Activated CD8-positive, alpha-beta memory T cell treated with anti-CD3 and anti-CD28 coated beads for 36 hours (primary cell): ENCODE measurements at regions not wholly inside any gene's neighbourhood (a gene's known extent, or its start where the extent isn't known, plus 50 kb on each side); places are given as distances from the start of the nearest gene placed in this dataset.
"Not testable (repeated sequence)": the region's sequence is repeated elsewhere in the genome, so short reads cannot be mapped to it uniquely, and the experiment has no call there.

Source experiments
- CTCF ChIA-PET: fragments of 350-600 bp; sonication (Branson Sonifier 250); formaldehyde crosslinking; loops from one replicate; lab custom pipeline; 2021; ENCODE audit warnings: antibody characterized with exemption; lab: Charles Lee
- POLR2A ChIA-PET: fragments of 350-600 bp; sonication (Branson Sonifier 250); formaldehyde crosslinking; loops from one replicate; lab custom pipeline; 2021; ENCODE audit warnings: antibody characterized with exemption; lab: Charles Lee

GRCh38 chr13:90305796-90306195 lies 1041.7 kb upstream of the MIR17HG start:
- POLR2A ChIA-PET, result no interaction called here
- CTCF ChIA-PET, result no interaction called here

- ChIA-PET CTCF (no interaction called here), POLR2A (no interaction called here)
Measured at GRCh38 chr13:90307136-90307535, 1040.4 kb upstream of the MIR17HG start.

- CTCF ChIA-PET, result no interaction called here
- POLR2A ChIA-PET, result no interaction called here
Measured at GRCh38 chr13:90308249-90308648, 1039.2 kb upstream of the MIR17HG start.

GRCh38 chr13:90311929-90312328 lies 1035.6 kb upstream of the MIR17HG start:
- POLR2A ChIA-PET, result no interaction called here
- CTCF ChIA-PET, result no interaction called here

- CTCF ChIA-PET, result no interaction called here
- POLR2A ChIA-PET, result no interaction called here
Measured at GRCh38 chr13:90315061-90315460, 1032.4 kb upstream of the MIR17HG start.

- ChIA-PET POLR2A (no interaction called here), CTCF (no interaction called here)
Measured at GRCh38 chr13:90320664-90321063, 1026.8 kb upstream of the MIR17HG start.

- CTCF ChIA-PET, result interaction anchor here (0.6 kb wide), 1 partner anchor 58 kb away, joined by 3 read pairs; no protein-coding TSS in a partner anchor
- POLR2A ChIA-PET, result no interaction called here
Measured at GRCh38 chr13:90321281-90321931, 1026.1 kb upstream of the MIR17HG start.

GRCh38 chr13:90329641-90330040 lies 1017.8 kb upstream of the MIR17HG start:
- ChIA-PET POLR2A (no interaction called here), CTCF (no interaction called here)

GRCh38 chr13:90331974-90332373 lies 1015.5 kb upstream of the MIR17HG start:
- ChIA-PET CTCF (no interaction called here), POLR2A (no interaction called here)

- ChIA-PET POLR2A (no interaction called here), CTCF (no interaction called here)
Measured at GRCh38 chr13:90336507-90336906, 1011.0 kb upstream of the MIR17HG start.

- CTCF ChIA-PET, POLR2A ChIA-PET: not testable (repeated sequence)
Measured at GRCh38 chr13:90341348-90341747, 1006.1 kb upstream of the MIR17HG start.

- POLR2A ChIA-PET, CTCF ChIA-PET: not testable (repeated sequence)
Measured at GRCh38 chr13:90348477-90349136, 998.9 kb upstream of the MIR17HG start.

- POLR2A ChIA-PET, result no interaction called here
- CTCF ChIA-PET, result no interaction called here
Measured at GRCh38 chr13:90352763-90353162, 994.7 kb upstream of the MIR17HG start.

GRCh38 chr13:90355162-90355751 lies 992.2 kb upstream of the MIR17HG start:
- ChIA-PET POLR2A (no interaction called here), CTCF (no interaction called here)

GRCh38 chr13:90360785-90361184 lies 986.7 kb upstream of the MIR17HG start:
- CTCF ChIA-PET, result no interaction called here
- POLR2A ChIA-PET, result no interaction called here

- CTCF ChIA-PET, result no interaction called here
- POLR2A ChIA-PET, result no interaction called here
Measured at GRCh38 chr13:90362707-90363106, 984.8 kb upstream of the MIR17HG start.

GRCh38 chr13:90365130-90365529 lies 982.4 kb upstream of the MIR17HG start:
- CTCF ChIA-PET, result no interaction called here

GRCh38 chr13:90374168-90374567 lies 973.3 kb upstream of the MIR17HG start:
- POLR2A ChIA-PET, result no interaction called here
- CTCF ChIA-PET, result interaction anchor here (1.1 kb wide), 1 partner anchor 14 kb away, joined by 3 read pairs; no protein-coding TSS in a partner anchor

More at GRCh38 chr13:90365130-90365529, 982.4 kb upstream of the MIR17HG start:
- POLR2A ChIA-PET, result no interaction called here

- ChIA-PET CTCF (no interaction called here), POLR2A (no interaction called here)
Measured at GRCh38 chr13:90375851-90376250, 971.6 kb upstream of the MIR17HG start.

GRCh38 chr13:90382425-90382824 lies 965.1 kb upstream of the MIR17HG start:
- CTCF ChIA-PET, result no interaction called here
- POLR2A ChIA-PET, result no interaction called here
